K562 (cell line): ENCODE measurements at regions not wholly inside any gene's neighbourhood (a gene's known extent, or its start where the extent isn't known, plus 50 kb on each side); places are given as distances from the start of the nearest gene placed in this dataset.
"Not testable (repeated sequence)": the region's sequence is repeated elsewhere in the genome, so short reads cannot be mapped to it uniquely, and the experiment has no call there.

Experiments used
- ATAC-seq: fragments of 200-7000 bp; cut with Tn5 transposase; 3 replicates; pipeline ENCODE4 v1.9.1; 2020; ENCODE audit warnings: moderate library complexity
- BruUV-seq: library from RNA; stranded (reverse); fragments of 400-500 nt; replicated peaks from 2 replicates; lab custom pipeline; 2021; lab: Mats Ljungman, UMichigan
- CTCF ChIA-PET: fragments of 300-600 bp; formaldehyde crosslinking; extraction: SDS; loops from one replicate; lab custom pipeline; 2021; ENCODE audit warnings: low intra/inter-chr PET ratio; lab: Yijun Ruan, JAX
- POLR2A ChIA-PET: fragments of 300-600, 350-650 bp; sonication (Branson Sonifier 250); formaldehyde crosslinking; extraction: SDS; loops from one replicate; lab custom pipeline; 2021; ENCODE audit warnings: antibody characterized with exemption, inconsistent platforms; lab: Yijun Ruan, JAX
- DNase-seq, 4 experiments: peaks; one replicate each; pipeline versions ENCODE4 v3.0.0 to v3.0.0-alpha.2; 2011 to 2018; ENCODE audit warnings: low spot score in 3 of 4, mixed read lengths in 3 of 4; ENCODE audit errors: extremely low read depth in 1 of 4
- FAIRE-seq: peaks from 2 replicates; lab custom pipeline; 2011; peaks lifted over from hg19 to GRCh38; lab: Jason Lieb, UNC
- H2AFZ ChIP-seq: 2 replicates; pipeline ENCODE4 v1.6.0; 2011; ENCODE audit warnings: low read depth, low read length, control low read depth, inconsistent platforms
- H3K27ac ChIP-seq: fragments of 200-600 bp; 3 replicates; pipeline ENCODE4 v1.8.0; 2011; ENCODE audit warnings: low read depth, mild to moderate bottlenecking, control low read depth, inconsistent platforms, low read length, moderate library complexity, mixed read lengths; ENCODE audit errors: extremely low read depth
- H3K27me3 ChIP-seq, 2 experiments: fragments of 300-600 bp in 1 of 2; 2 replicates in 1 of 2; 3 replicates in 1 of 2; pipeline versions ENCODE4 v1.6.0 to v1.8.0; 2011; ENCODE audit warnings: inconsistent platforms in 2 of 2, low read length in 2 of 2, mild to moderate bottlenecking in 1 of 2, mixed read lengths in 1 of 2, moderate library complexity in 1 of 2; ENCODE audit not compliant: control insufficient read depth in 2 of 2, insufficient read depth in 2 of 2
- H3K36me3 ChIP-seq: fragments of 300-600 bp; 3 replicates; pipeline ENCODE4 v1.8.0; 2011; ENCODE audit warnings: mild to moderate bottlenecking, low read length, inconsistent platforms; ENCODE audit not compliant: control insufficient read depth, insufficient read depth
- H3K4me1 ChIP-seq, 2 experiments: fragments of 200-600 bp in 1 of 2; replicated peaks in 1 of 2; 2 replicates in 1 of 2; 3 replicates in 1 of 2; pipeline versions ENCODE4 v1.5.1 to v1.8.0; 2011; ENCODE audit warnings: inconsistent platforms in 2 of 2, low read length in 2 of 2, mild to moderate bottlenecking in 1 of 2, mixed read lengths in 1 of 2, moderate library complexity in 1 of 2; ENCODE audit not compliant: control insufficient read depth in 2 of 2, insufficient read depth in 2 of 2
- H3K4me2 ChIP-seq: 2 replicates; pipeline ENCODE4 v1.6.1; 2011; ENCODE audit warnings: low read length, control low read depth, inconsistent platforms, mixed read lengths; ENCODE audit not compliant: insufficient read depth
- H3K4me3 ChIP-seq: fragments of 200-600 bp; sonication (generic), shearing (Covaris generic); 2 replicates; pipeline ENCODE4 v1.5.1; 2016; ENCODE audit warnings: control low read depth, inconsistent platforms
- H3K79me2 ChIP-seq: fragments of 200-600 bp; 3 replicates; pipeline ENCODE4 v1.8.0; 2011; ENCODE audit warnings: low read length, inconsistent platforms; ENCODE audit not compliant: control insufficient read depth, insufficient read depth
- H3K9ac ChIP-seq, 2 experiments: 2 replicates each; pipeline versions ENCODE4 v1.6.0 to v1.6.1; 2011; ENCODE audit warnings: low read depth in 2 of 2, low read length in 2 of 2, control low read depth in 1 of 2, inconsistent platforms in 1 of 2, mild to moderate bottlenecking in 1 of 2, mixed read lengths in 1 of 2; ENCODE audit not compliant: insufficient read depth in 1 of 2
- H3K9me1 ChIP-seq: one replicate; pipeline ENCODE4 v1.6.0; 2011; ENCODE audit warnings: inconsistent platforms, mild to moderate bottlenecking, low read length, moderate library complexity; ENCODE audit not compliant: control insufficient read depth, insufficient read depth
- H3K9me3 ChIP-seq: replicated peaks from 2 replicates; pipeline ENCODE4 v1.5.1; 2011; ENCODE audit warnings: low read depth, low read length, inconsistent platforms; ENCODE audit not compliant: control insufficient read depth, insufficient read depth
- H4K20me1 ChIP-seq: replicated peaks from 2 replicates; pipeline ENCODE4 v1.6.1; 2011; ENCODE audit warnings: low read length, inconsistent platforms, mixed read lengths; ENCODE audit not compliant: control insufficient read depth, insufficient read depth
- ARID1B ChIP-seq: fragments of 450-650 bp; IDR thresholded peaks from 2 replicates; pipeline ENCODE4 v1.6.1; 2016; ENCODE audit warnings: antibody characterized with exemption, mild to moderate bottlenecking, inconsistent platforms
- CBFA2T2 ChIP-seq: fragments of 450-650 bp; conservative IDR thresholded peaks from 2 replicates; pipeline ENCODE4 v1.6.1; 2017; ENCODE audit warnings: mild to moderate bottlenecking
- CBFA2T3 ChIP-seq: fragments of 450-650 bp; IDR thresholded peaks from 2 replicates; pipeline ENCODE4 v1.6.1; 2017
- CCNT2 ChIP-seq: IDR thresholded peaks from 2 replicates; pipeline ENCODE4 v1.6.1; 2011; ENCODE audit warnings: borderline replicate concordance, low read depth, mild to moderate bottlenecking, moderate library complexity, mixed read lengths, low read length; ENCODE audit not compliant: insufficient read length; ENCODE audit errors: extremely low read depth
- CTBP1 ChIP-seq: fragments of 450-650 bp; IDR thresholded peaks from 2 replicates; pipeline ENCODE4 v1.6.1; 2016; ENCODE audit warnings: borderline replicate concordance
- CXXC5 ChIP-seq: fragments of 250-450 bp; sonication (Bioruptor Pico); IDR thresholded peaks from 2 replicates; pipeline ENCODE4 v1.8.0; 2022; ENCODE audit warnings: inconsistent platforms, mild to moderate bottlenecking, moderate library complexity
- DMBX1 ChIP-seq: fragments of 250-450 bp; sonication (Bioruptor Pico); IDR thresholded peaks from 2 replicates; pipeline ENCODE4 v1.8.0; 2022; ENCODE audit warnings: inconsistent platforms, mild to moderate bottlenecking, moderate library complexity, borderline replicate concordance
- EP300 ChIP-seq: IDR thresholded peaks from 2 replicates; pipeline ENCODE4 v1.6.1; 2012; ENCODE audit warnings: low read length, improper control_type of control experiment
- FOXM1 ChIP-seq, 2 experiments: fragments of 450-650 bp in 1 of 2; sonication (generic) in 1 of 2; formaldehyde crosslinking in 1 of 2; IDR thresholded peaks; 2 replicates each; pipeline versions ENCODE4 v1.6.1 to v1.9.0; 2017 to 2022; ENCODE audit warnings: low read depth in 2 of 2, mild to moderate bottlenecking in 2 of 2, missing genetic modification reagents in 1 of 2, moderate library complexity in 1 of 2
- GATA2 ChIP-seq: sonication (generic); formaldehyde crosslinking; IDR thresholded peaks from 2 replicates; pipeline ENCODE4 v1.4.0; 2020; ENCODE audit warnings: mild to moderate bottlenecking, missing genetic modification reagents
- MEIS2 ChIP-seq: fragments of 450-650 bp; IDR thresholded peaks from 2 replicates; pipeline ENCODE4 v1.6.1; 2014; ENCODE audit warnings: mild to moderate bottlenecking; ENCODE audit not compliant: partially characterized antibody
- MTA2 ChIP-seq: fragments of 450-650 bp; IDR thresholded peaks from 2 replicates; pipeline ENCODE4 v1.6.1; 2016; ENCODE audit warnings: low read depth
- MYC ChIP-seq, 2 experiments: fragments of 250-450 bp in 1 of 2; sonication (Bioruptor Pico) in 1 of 2; IDR thresholded peaks; 2 replicates each; pipeline versions ENCODE4 v1.5.1 to v1.6.1; 2012 to 2021; ENCODE audit warnings: low read depth in 2 of 2, borderline replicate concordance in 1 of 2, improper control_type of control experiment in 1 of 2, low read length in 1 of 2, mild to moderate bottlenecking in 1 of 2, moderate library complexity in 1 of 2
- NCOR1 ChIP-seq: fragments of 450-650 bp; IDR thresholded peaks from 2 replicates; pipeline ENCODE4 v1.6.1; 2016; ENCODE audit warnings: mild to moderate bottlenecking, moderate library complexity
- NFIC ChIP-seq: fragments of 450-650 bp; IDR thresholded peaks from 2 replicates; pipeline ENCODE4 v1.6.1; 2017; ENCODE audit warnings: mild to moderate bottlenecking, inconsistent platforms
- NR4A1 ChIP-seq, 2 experiments: fragments of 250-450 bp in 1 of 2; fragments of 450-650 bp in 1 of 2; sonication (Bioruptor Pico) in 1 of 2; IDR thresholded peaks; 2 replicates each; pipeline versions ENCODE4 v1.4.0 to v1.6.1; 2016 to 2020; ENCODE audit warnings: mild to moderate bottlenecking in 2 of 2, missing compliant biosample characterization in 1 of 2, missing genetic modification characterization in 1 of 2, moderate library complexity in 1 of 2
- POLR2AphosphoS5 ChIP-seq: IDR thresholded peaks from 2 replicates; pipeline ENCODE4 v1.6.1; 2011; ENCODE audit warnings: mild to moderate bottlenecking, low read depth, low read length, moderate library complexity; ENCODE audit not compliant: control insufficient read depth, insufficient read depth
- SMAD4 ChIP-seq: fragments of 250-450 bp; sonication (Bioruptor Pico); conservative IDR thresholded peaks from 2 replicates; pipeline ENCODE4 v1.8.0; 2021; ENCODE audit warnings: inconsistent platforms, mild to moderate bottlenecking, moderate library complexity
- SMARCA4 ChIP-seq: fragments of 450-650 bp; IDR thresholded peaks from 2 replicates; pipeline ENCODE4 v1.6.1; 2016
- SMARCC2 ChIP-seq: fragments of 450-650 bp; IDR thresholded peaks from 2 replicates; pipeline ENCODE4 v1.6.1; 2017; ENCODE audit warnings: antibody characterized with exemption, moderate library complexity, mild to moderate bottlenecking, low read depth
- SMARCE1 ChIP-seq: fragments of 450-650 bp; IDR thresholded peaks from 2 replicates; pipeline ENCODE4 v1.7.1; 2016; ENCODE audit warnings: mild to moderate bottlenecking
- SOX6 ChIP-seq: fragments of 450-650 bp; IDR thresholded peaks from 2 replicates; pipeline ENCODE4 v1.6.1; 2014; ENCODE audit warnings: mild to moderate bottlenecking
- TAL1 ChIP-seq: fragments of 450-650 bp; IDR thresholded peaks from 2 replicates; pipeline ENCODE4 v1.6.1; 2016; ENCODE audit warnings: mild to moderate bottlenecking
- TARDBP ChIP-seq: fragments of 450-650 bp; IDR thresholded peaks from 2 replicates; pipeline ENCODE4 v1.6.1; 2016
- TCF3 ChIP-seq: sonication (generic); formaldehyde crosslinking; IDR thresholded peaks from 2 replicates; pipeline ENCODE4 v1.4.0; 2020; ENCODE audit warnings: mild to moderate bottlenecking, missing genetic modification reagents
- TEAD4 ChIP-seq, 2 experiments: sonication (generic) in 1 of 2; formaldehyde crosslinking in 1 of 2; IDR thresholded peaks; 2 replicates each; pipeline versions ENCODE4 v1.6.1 to v1.8.0; 2012 to 2022; ENCODE audit warnings: borderline replicate concordance in 1 of 2, inconsistent platforms in 1 of 2, low read length in 1 of 2, mild to moderate bottlenecking in 1 of 2, missing genetic modification reagents in 1 of 2
- TRIM24 ChIP-seq, 2 experiments: fragments of 450-650 bp; IDR thresholded peaks; 2 replicates each; pipeline ENCODE4 v1.6.1; 2016
- in situ Hi-C: fragments of 300-500 bp; cut with MboI; formaldehyde crosslinking; loops from 4 replicates; pipeline ENCODE4 v1.15.0; 2018; ENCODE audit warnings: inconsistent platforms, mixed read lengths
- intact Hi-C: fragments of 100-400 bp; cut with micrococcal nuclease; formaldehyde crosslinking; loops from 2 replicates; pipeline ENCODE4 v1.14.2; 2022

DNA sequence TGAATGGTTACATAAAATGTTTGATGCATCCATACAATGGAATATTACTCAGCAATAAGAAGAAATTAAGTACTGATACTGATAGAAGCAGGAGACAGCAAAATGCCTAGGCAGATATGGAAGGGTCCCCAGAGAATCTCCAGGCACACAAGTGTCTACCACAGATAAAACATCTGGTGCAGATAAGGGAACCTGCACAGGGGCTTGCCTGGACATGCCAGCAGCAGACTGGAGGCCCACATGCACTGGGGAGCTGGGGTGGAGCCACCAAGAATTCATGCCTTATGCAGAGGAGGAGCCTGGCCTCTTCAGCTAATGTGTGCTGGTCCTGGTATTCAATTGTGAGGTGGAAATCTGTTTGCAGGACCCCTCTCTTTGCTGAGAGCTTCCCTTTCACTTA is 129.2 kb upstream of the CTSV start:
- H3K9me1 ChIP-seq; H4K20me1 ChIP-seq; POLR2A ChIA-PET; FAIRE-seq; intact Hi-C loops; CTCF ChIA-PET; H3K27me3 ChIP-seq; H3K9ac ChIP-seq; H3K79me2 ChIP-seq; H2AFZ ChIP-seq; H3K9me3 ChIP-seq; H3K4me1 ChIP-seq; H3K27ac ChIP-seq; BruUV-seq; H3K4me2 ChIP-seq; H3K4me3 ChIP-seq; in situ Hi-C loops; H3K36me3 ChIP-seq; TF ChIP-seq TEAD4 (CRISPR knock-in tag; IDR thresholded peaks at IDR 0.05; ENCODE audit: borderline replicate concordance); NR4A1 (CRISPR knock-in tag; IDR thresholded peaks at IDR 0.05); MYC (CRISPR knock-in tag; IDR thresholded peaks at IDR 0.05; ENCODE audit: borderline replicate concordance, low read depth); FOXM1 (CRISPR knock-in tag; IDR thresholded peaks at IDR 0.05; ENCODE audit: low read depth): not testable (repeated sequence)
- ATAC-seq (peak; percentile 47; the same call in 1 of the 3 replicates), DNase-seq (peak in 2 of 4 experiments; percentile 8 to 60)
- TF ChIP-seq MEIS2 = peak; percentile 21
- TF ChIP-seq TEAD4 (IDR thresholded peaks at IDR 0.05; ENCODE audit: low read length) = peak; percentile 74
- peak; percentile 82 for TF ChIP-seq CBFA2T2
- peak; percentile 73 for TF ChIP-seq MTA2
- TF ChIP-seq POLR2AphosphoS5 = peak; percentile 23; the same call in 1 of the 2 replicates
- 0 out of 2 replicates have a peak, but pooled peaks have one; percentile 52 for TF ChIP-seq CTBP1
- peak; percentile 82 for TF ChIP-seq CBFA2T3
- TF ChIP-seq TAL1 = peak; percentile 91
- TF ChIP-seq NCOR1 = peak; percentile 77
- TF ChIP-seq SOX6 = peak; percentile 76; the same call in 1 of the 2 replicates
- peak; percentile 69; the same call in 1 of the 2 replicates for TF ChIP-seq NR4A1 (tag; IDR thresholded peaks at IDR 0.05)
- TF ChIP-seq MYC (IDR thresholded peaks at IDR 0.05; ENCODE audit: low read depth, low read length) = 0 out of 2 replicates have a peak, but pooled peaks have one; percentile 24
- peak; percentile 46; the same call in 1 of the 2 replicates for TF ChIP-seq SMARCC2
- TF ChIP-seq ARID1B = peak; percentile 87
- peak; percentile 44; the same call in 1 of the 2 replicates for TF ChIP-seq SMARCE1
- peak; percentile 29 for TF ChIP-seq CCNT2
- TF ChIP-seq DMBX1 (CRISPR knock-in tag) = 0 out of 2 replicates have a peak, but pooled peaks have one; percentile 58
- TF ChIP-seq EP300 = peak; percentile 61
- peak; percentile 64 for TF ChIP-seq FOXM1 (IDR thresholded peaks at IDR 0.05; ENCODE audit: low read depth)
- peak; percentile 87 for TF ChIP-seq SMAD4 (CRISPR knock-in tag)
- TF ChIP-seq TARDBP = 0 out of 2 replicates have a peak, but pooled peaks have one; percentile 28
- 0 out of 2 replicates have a peak, but pooled peaks have one; percentile 15 for TF ChIP-seq CXXC5
- TF ChIP-seq GATA2 = peak; percentile 76
- TF ChIP-seq SMARCA4 = peak; percentile 50; the same call in 1 of the 2 replicates
- TF ChIP-seq TRIM24 (IDR thresholded peaks at IDR 0.05) = peak; percentile 74 to 77
- TF ChIP-seq TCF3 (CRISPR knock-in tag) = peak; percentile 88
- TF ChIP-seq NFIC = peak; percentile 25; the same call in 1 of the 2 replicates
